ENCODE measurements at regions not wholly inside any gene's neighbourhood (a gene's known extent, or its start where the extent isn't known, plus 50 kb on each side); places are given as distances from the start of the nearest gene placed in this dataset.
A peak's percentile ranks its signal among the peaks of the same experiment; 100 is the strongest.

GRCh38 chr5:18312016-18312415 is 677.8 kb downstream of the TAF11L14 start:
- Histone ChIP-seq H3K4me3 (no peak overlapping the region), H3K27me3 (no peaks in the 10 kb centered on the region), H3K4me1 (no peaks in the 10 kb centered on the region), H3K36me3 (no peaks in the 10 kb centered on the region), H3K27ac (no peak overlapping the region), H3K9me3 (no peaks in the 10 kb centered on the region)
- intact Hi-C loops (cut with DNase I; ENCODE audit: low total_unique reads) = no loop called here
- no peak for TF ChIP-seq POLR2A (IDR thresholded peaks at IDR 0.05)
- no peak for TF ChIP-seq CTCF (IDR thresholded peaks at IDR 0.05)
- no peak for DNase-seq

- peak in 3 of 4 experiments; percentile 12 to 39 (median 22) for TF ChIP-seq CTCF (IDR thresholded peaks at IDR 0.05)
- no peak for TF ChIP-seq POLR2A (IDR thresholded peaks at IDR 0.05)
- Histone ChIP-seq H3K27ac (no peak overlapping the region), H3K4me3 (no peak overlapping the region), H3K9me3 (no peaks in the 10 kb centered on the region), H3K27me3 (no peaks in the 10 kb centered on the region), H3K36me3 (no peaks in the 10 kb centered on the region), H3K4me1 (no peaks in the 10 kb centered on the region)
- intact Hi-C loops (cut with DNase I; ENCODE audit: low total_unique reads) = no loop called here
- no peak for DNase-seq
Observed at GRCh38 chr5:18314192-18314778, 680.0 kb downstream of the TAF11L14 start.

DNA sequence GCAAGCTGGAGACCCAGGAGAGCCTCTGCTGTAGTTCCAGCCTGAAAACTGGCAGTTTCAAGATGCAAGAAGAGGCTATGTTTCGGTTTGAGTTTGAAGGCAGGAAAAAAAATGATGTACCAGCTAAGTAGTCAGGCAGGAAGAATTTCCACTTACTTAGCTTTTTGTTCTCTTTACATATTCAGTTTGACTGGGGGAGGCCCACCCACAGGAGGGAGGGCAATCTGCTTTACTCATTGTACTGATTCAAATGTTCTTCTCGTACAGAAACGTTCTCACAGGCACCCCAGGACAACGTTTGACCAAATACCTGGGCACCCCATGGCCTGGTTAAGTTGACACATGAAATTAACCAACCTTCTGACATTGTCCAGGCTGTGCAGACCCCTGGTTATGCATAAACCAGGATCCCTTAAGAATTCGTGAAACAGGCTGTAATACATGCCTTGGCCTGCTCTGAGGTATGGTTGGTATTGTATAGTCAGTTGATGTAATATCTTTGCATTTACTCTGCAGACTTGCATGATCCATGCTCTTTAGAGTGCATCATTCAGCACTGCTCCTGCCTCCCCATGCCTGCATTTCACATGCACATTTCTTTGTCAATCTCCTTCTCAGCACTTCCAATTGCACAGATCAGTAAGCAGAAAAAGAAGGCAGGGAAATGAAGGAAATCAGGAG is 687.1 kb downstream of the TAF11L14 start:
- no peaks in the 10 kb centered on the region for H3K36me3 ChIP-seq
- H3K27ac ChIP-seq = no peak overlapping the region
- H3K9me3 ChIP-seq = no peaks in the 10 kb centered on the region
- H3K4me1 ChIP-seq = no peaks in the 10 kb centered on the region
- intact Hi-C loops (cut with DNase I; ENCODE audit: low total_unique reads) = no loop called here
- DNase-seq = no peak
- TF ChIP-seq CTCF (IDR thresholded peaks at IDR 0.05) (no peak), POLR2A (IDR thresholded peaks at IDR 0.05) (no peak)
- H3K27me3 ChIP-seq = no peaks in the 10 kb centered on the region
- H3K4me3 ChIP-seq = no peak overlapping the region

- no peak overlapping the region for H3K4me3 ChIP-seq
Observed at GRCh38 chr5:18323891-18324290, 689.6 kb downstream of the TAF11L14 start.

More at GRCh38 chr5:18323891-18324290, 689.6 kb downstream of the TAF11L14 start:
- no peaks in the 10 kb centered on the region for H3K9me3 ChIP-seq
- intact Hi-C loops (cut with DNase I; ENCODE audit: low total_unique reads) = no loop called here
- no peak for DNase-seq
- no peaks in the 10 kb centered on the region for H3K4me1 ChIP-seq
- no peak overlapping the region for H3K27ac ChIP-seq
- no peak for TF ChIP-seq CTCF (IDR thresholded peaks at IDR 0.05)
- TF ChIP-seq POLR2A (IDR thresholded peaks at IDR 0.05) = no peak
- no peaks in the 10 kb centered on the region for H3K27me3 ChIP-seq
- H3K36me3 ChIP-seq = peaks cover 0 to 2% of the 10 kb centered on the region in 2 donors

Measured in uterus (tissue), 3 donors.